Progenitor cell of endocrine pancreas (in vitro differentiated cells): ENCODE measurements at regions not wholly inside any gene's neighbourhood (a gene's known extent, or its start where the extent isn't known, plus 50 kb on each side); places are given as distances from the start of the nearest gene placed in this dataset.

ENCODE experiments used
- DNase-seq: peaks from one replicate; pipeline ENCODE4 v3.0.0; 2021; ENCODE audit warnings: low spot score; ENCODE audit not compliant: unreplicated experiment
- H3K27ac Mint-ChIP-seq: 2 replicates; pipeline ENCODE4 v1.8.0; 2021; ENCODE audit warnings: mild to moderate bottlenecking, moderate library complexity, mixed read lengths
- H3K27me3 Mint-ChIP-seq: 2 replicates; pipeline ENCODE4 v1.8.0; 2021; ENCODE audit warnings: mixed read lengths
- H3K36me3 Mint-ChIP-seq: 2 replicates; pipeline ENCODE4 v1.8.0; 2022; ENCODE audit warnings: mixed read lengths; ENCODE audit not compliant: insufficient read depth
- H3K4me1 Mint-ChIP-seq: 2 replicates; pipeline ENCODE4 v1.8.0; 2021; ENCODE audit warnings: low read depth, mixed read lengths
- H3K4me3 Mint-ChIP-seq: 2 replicates; pipeline ENCODE4 v1.8.0; 2021; ENCODE audit warnings: low read depth, mild to moderate bottlenecking, moderate library complexity, mixed read lengths
- H3K9me3 Mint-ChIP-seq: 2 replicates; pipeline ENCODE4 v1.8.0; 2021; ENCODE audit warnings: low read depth, mixed read lengths
- CTCF ChIP-seq: fragments of 200-600 bp; sonication (generic); IDR thresholded peaks from one replicate; pipeline ENCODE4 v1.5.0; 2021; ENCODE audit warnings: antibody characterized with exemption, mild to moderate bottlenecking; ENCODE audit not compliant: unreplicated experiment

GRCh38 chr11:134890446-134890845 is 478.4 kb upstream of the B3GAT1 start:
- H3K27me3 Mint-ChIP-seq = peaks cover 26% of the 10 kb centered on the region
- H3K4me1 Mint-ChIP-seq = no peaks in the 10 kb centered on the region
- no peak overlapping the region for H3K4me3 Mint-ChIP-seq
- peaks cover 9% of the 10 kb centered on the region for H3K9me3 Mint-ChIP-seq
- H3K36me3 Mint-ChIP-seq = no peaks in the 10 kb centered on the region
- TF ChIP-seq CTCF = no peak
- DNase-seq = no peak
- no peak overlapping the region for H3K27ac Mint-ChIP-seq

DNA sequence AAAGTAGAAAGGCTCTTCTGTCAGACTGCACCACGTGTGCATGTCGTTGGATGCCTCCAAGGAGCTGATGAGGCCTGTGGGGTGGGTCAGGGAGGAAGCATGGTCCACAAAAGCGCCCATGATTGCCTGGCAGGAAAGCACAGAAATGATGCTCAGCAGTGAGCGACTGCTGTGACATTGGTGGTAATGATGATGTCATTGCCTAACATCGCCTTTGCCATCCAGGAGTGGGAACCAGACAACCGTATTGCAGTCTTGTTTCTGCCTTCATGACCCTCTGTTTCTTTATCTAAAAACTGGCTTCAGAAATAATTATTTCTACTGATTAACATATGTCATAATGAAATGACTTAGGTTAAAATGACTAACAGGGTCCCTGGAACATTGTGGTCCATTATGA is 477.8 kb upstream of the B3GAT1 start:
- peaks cover 9% of the 10 kb centered on the region for H3K9me3 Mint-ChIP-seq
- H3K4me3 Mint-ChIP-seq = no peak overlapping the region
- DNase-seq = no peak
- no peak for TF ChIP-seq CTCF
- no peak overlapping the region for H3K27ac Mint-ChIP-seq
- no peaks in the 10 kb centered on the region for H3K36me3 Mint-ChIP-seq
- H3K27me3 Mint-ChIP-seq = peaks cover 22% of the 10 kb centered on the region
- H3K4me1 Mint-ChIP-seq = no peaks in the 10 kb centered on the region

GRCh38 chr11:134888821-134889220 is 476.8 kb upstream of the B3GAT1 start:
- peaks cover 9% of the 10 kb centered on the region for H3K9me3 Mint-ChIP-seq
- TF ChIP-seq CTCF = no peak
- no peaks in the 10 kb centered on the region for H3K4me1 Mint-ChIP-seq
- no peak overlapping the region for H3K27ac Mint-ChIP-seq
- no peaks in the 10 kb centered on the region for H3K36me3 Mint-ChIP-seq
- H3K27me3 Mint-ChIP-seq = peaks cover 26% of the 10 kb centered on the region
- no peak overlapping the region for H3K4me3 Mint-ChIP-seq
- no peak for DNase-seq

GRCh38 chr11:134887896-134888295 is 475.9 kb upstream of the B3GAT1 start:
- no peak for DNase-seq
- Mint-ChIP-seq H3K9me3 (peaks cover 9% of the 10 kb centered on the region), H3K4me3 (no peak overlapping the region), H3K27me3 (peaks cover 34% of the 10 kb centered on the region), H3K36me3 (no peaks in the 10 kb centered on the region), H3K27ac (no peak overlapping the region), H3K4me1 (no peaks in the 10 kb centered on the region)
- no peak for TF ChIP-seq CTCF

DNA sequence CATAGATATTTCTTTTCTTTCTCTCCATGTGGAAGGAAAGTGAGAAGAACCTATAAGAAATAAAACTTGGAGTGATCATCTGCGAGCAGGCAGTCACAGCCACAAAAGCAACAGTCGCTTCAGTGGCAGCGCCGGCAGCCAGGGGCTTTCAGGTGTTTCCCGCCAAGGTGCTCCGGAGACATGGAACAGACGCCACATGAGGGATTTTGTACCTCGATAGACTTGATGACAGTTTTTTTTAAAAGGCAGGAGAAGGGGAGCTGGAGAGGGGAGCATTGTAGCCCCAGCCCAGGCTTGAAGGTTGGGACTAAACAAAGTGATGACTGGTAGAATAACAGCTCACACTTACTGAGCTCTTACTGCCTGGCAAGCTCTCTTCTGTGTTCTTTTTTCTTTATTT is 471.4 kb upstream of the B3GAT1 start:
- DNase-seq = no peak
- H3K9me3 Mint-ChIP-seq = no peaks in the 10 kb centered on the region
- H3K4me3 Mint-ChIP-seq = no peak overlapping the region
- no peaks in the 10 kb centered on the region for H3K36me3 Mint-ChIP-seq
- H3K27me3 Mint-ChIP-seq = peaks cover 40% of the 10 kb centered on the region
- no peak overlapping the region for H3K27ac Mint-ChIP-seq
- TF ChIP-seq CTCF = no peak
- H3K4me1 Mint-ChIP-seq = no peaks in the 10 kb centered on the region
